SK-N-MC (cell line): ENCODE measurements at regions not wholly inside any gene's neighbourhood (a gene's known extent, or its start where the extent isn't known, plus 50 kb on each side); places are given as distances from the start of the nearest gene placed in this dataset.

ENCODE experiments used
- EZH2 ChIP-seq: fragments of 200-600 bp; sonication (generic); IDR thresholded peaks from one replicate; pipeline ENCODE4 v1.6.1; 2017; ENCODE audit warnings: antibody characterized with exemption
- POLR2AphosphoS5 ChIP-seq: IDR thresholded peaks from 2 replicates; pipeline ENCODE4 v1.6.1; 2012; ENCODE audit warnings: mild to moderate bottlenecking, low read depth, low read length, borderline replicate concordance

- TF ChIP-seq POLR2AphosphoS5: no peak
- no peak for TF ChIP-seq EZH2
Measured at GRCh38 chr1:234852659-234853058, 242.7 kb upstream of the IRF2BP2 start.
